ENCODE measurements at regions not wholly inside any gene's neighbourhood (a gene's known extent, or its start where the extent isn't known, plus 50 kb on each side); places are given as distances from the start of the nearest gene placed in this dataset.

- H3K4me1 ChIP-seq (ENCODE audit: control insufficient read depth in 2 of 2, insufficient read depth in 2 of 2, low read length in 2 of 2) = no peaks in the 10 kb centered on the region
- H3K9ac ChIP-seq (ENCODE audit: low read depth in 1 of 2, low read length in 2 of 2) = no peak overlapping the region
- H3K27me3 ChIP-seq (ENCODE audit: control insufficient read depth in 2 of 2, insufficient read depth in 2 of 2, low read length in 2 of 2) = no peaks in the 10 kb centered on the region
- no peaks in the 10 kb centered on the region for H3K9me3 ChIP-seq (ENCODE audit: control insufficient read depth in 2 of 2, low read length in 2 of 2)
- H3K36me3 ChIP-seq (ENCODE audit: control insufficient read depth in 2 of 2, insufficient read depth in 2 of 2, low read length in 2 of 2) = no peaks in the 10 kb centered on the region
- no peak overlapping the region for H3K27ac ChIP-seq (ENCODE audit: low read depth in 2 of 2, low read length in 2 of 2)
- H3K4me3 ChIP-seq (ENCODE audit: low read length in 2 of 2) = no peak overlapping the region
Measured at GRCh38 chr5:85716344-85717202, 901.2 kb upstream of the COX7C start.

GRCh38 chr5:85717203-85717563 is 900.6 kb upstream of the COX7C start:
- H3K36me3 ChIP-seq (ENCODE audit: control insufficient read depth in 2 of 2, insufficient read depth in 2 of 2, low read length in 2 of 2) = no peaks in the 10 kb centered on the region
- H3K9ac ChIP-seq (ENCODE audit: low read depth in 1 of 2, low read length in 2 of 2) = no peak overlapping the region
- H3K27ac ChIP-seq (ENCODE audit: low read depth in 2 of 2, low read length in 2 of 2) = no peak overlapping the region
- H3K4me3 ChIP-seq (ENCODE audit: low read length in 2 of 2) = no peak overlapping the region
- no peaks in the 10 kb centered on the region for H3K4me1 ChIP-seq (ENCODE audit: control insufficient read depth in 2 of 2, insufficient read depth in 2 of 2, low read length in 2 of 2)
- no peaks in the 10 kb centered on the region for H3K27me3 ChIP-seq (ENCODE audit: control insufficient read depth in 2 of 2, insufficient read depth in 2 of 2, low read length in 2 of 2)
- no peaks in the 10 kb centered on the region for H3K9me3 ChIP-seq (ENCODE audit: control insufficient read depth in 2 of 2, low read length in 2 of 2)

GRCh38 chr5:85732185-85732584 is 885.6 kb upstream of the COX7C start:
- H3K36me3 ChIP-seq (ENCODE audit: control insufficient read depth in 2 of 2, insufficient read depth in 2 of 2, low read length in 2 of 2) = no peaks in the 10 kb centered on the region
- no peak overlapping the region for H3K27ac ChIP-seq (ENCODE audit: low read depth in 2 of 2, low read length in 2 of 2)
- no peaks in the 10 kb centered on the region for H3K9me3 ChIP-seq (ENCODE audit: control insufficient read depth in 2 of 2, low read length in 2 of 2)
- no peaks in the 10 kb centered on the region for H3K4me1 ChIP-seq (ENCODE audit: control insufficient read depth in 2 of 2, insufficient read depth in 2 of 2, low read length in 2 of 2)
- H3K27me3 ChIP-seq (ENCODE audit: control insufficient read depth in 2 of 2, insufficient read depth in 2 of 2, low read length in 2 of 2) = no peaks in the 10 kb centered on the region
- no peak overlapping the region for H3K4me3 ChIP-seq (ENCODE audit: low read length in 2 of 2)
- H3K9ac ChIP-seq (ENCODE audit: low read depth in 1 of 2, low read length in 2 of 2) = no peak overlapping the region

- no peak overlapping the region for H3K4me3 ChIP-seq (ENCODE audit: low read length in 2 of 2)
Measured at GRCh38 chr5:85741972-85742371, 875.8 kb upstream of the COX7C start.

GRCh38 chr5:85760519-85760918 is 857.2 kb upstream of the COX7C start:
- no peaks in the 10 kb centered on the region for H3K36me3 ChIP-seq (ENCODE audit: control insufficient read depth in 2 of 2, insufficient read depth in 2 of 2, low read length in 2 of 2)
- H3K27ac ChIP-seq (ENCODE audit: low read depth in 2 of 2, low read length in 2 of 2) = no peak overlapping the region
- no peaks in the 10 kb centered on the region for H3K9me3 ChIP-seq (ENCODE audit: control insufficient read depth in 2 of 2, low read length in 2 of 2)
- H3K4me1 ChIP-seq (ENCODE audit: control insufficient read depth in 2 of 2, insufficient read depth in 2 of 2, low read length in 2 of 2) = no peaks in the 10 kb centered on the region
- no peak overlapping the region for H3K9ac ChIP-seq (ENCODE audit: low read depth in 1 of 2, low read length in 2 of 2)
- no peak overlapping the region for H3K4me3 ChIP-seq (ENCODE audit: low read length in 2 of 2)
- H3K27me3 ChIP-seq (ENCODE audit: control insufficient read depth in 2 of 2, insufficient read depth in 2 of 2, low read length in 2 of 2) = no peaks in the 10 kb centered on the region

More at GRCh38 chr5:85741972-85742371, 875.8 kb upstream of the COX7C start:
- Histone ChIP-seq H3K4me1 (ENCODE audit: control insufficient read depth in 2 of 2, insufficient read depth in 2 of 2, low read length in 2 of 2) (no peaks in the 10 kb centered on the region), H3K36me3 (ENCODE audit: control insufficient read depth in 2 of 2, insufficient read depth in 2 of 2, low read length in 2 of 2) (no peaks in the 10 kb centered on the region), H3K9me3 (ENCODE audit: control insufficient read depth in 2 of 2, low read length in 2 of 2) (peaks cover 0 to 2% of the 10 kb centered on the region in 2 donors), H3K27ac (ENCODE audit: low read depth in 2 of 2, low read length in 2 of 2) (no peak overlapping the region), H3K27me3 (ENCODE audit: control insufficient read depth in 2 of 2, insufficient read depth in 2 of 2, low read length in 2 of 2) (no peaks in the 10 kb centered on the region), H3K9ac (ENCODE audit: low read depth in 1 of 2, low read length in 2 of 2) (no peak overlapping the region)

- H3K4me1 ChIP-seq (ENCODE audit: control insufficient read depth in 2 of 2, insufficient read depth in 2 of 2, low read length in 2 of 2) = no peaks in the 10 kb centered on the region
- no peak overlapping the region for H3K9ac ChIP-seq (ENCODE audit: low read depth in 1 of 2, low read length in 2 of 2)
- no peaks in the 10 kb centered on the region for H3K36me3 ChIP-seq (ENCODE audit: control insufficient read depth in 2 of 2, insufficient read depth in 2 of 2, low read length in 2 of 2)
- no peak overlapping the region for H3K27ac ChIP-seq (ENCODE audit: low read depth in 2 of 2, low read length in 2 of 2)
- no peaks in the 10 kb centered on the region for H3K9me3 ChIP-seq (ENCODE audit: control insufficient read depth in 2 of 2, low read length in 2 of 2)
- no peak overlapping the region for H3K4me3 ChIP-seq (ENCODE audit: low read length in 2 of 2)
- no peaks in the 10 kb centered on the region for H3K27me3 ChIP-seq (ENCODE audit: control insufficient read depth in 2 of 2, insufficient read depth in 2 of 2, low read length in 2 of 2)
Measured at GRCh38 chr5:85769347-85769746, 848.4 kb upstream of the COX7C start.

GRCh38 chr5:85784746-85785145 is 833.0 kb upstream of the COX7C start:
- Histone ChIP-seq H3K36me3 (ENCODE audit: control insufficient read depth in 2 of 2, insufficient read depth in 2 of 2, low read length in 2 of 2) (no peaks in the 10 kb centered on the region), H3K27ac (ENCODE audit: low read depth in 2 of 2, low read length in 2 of 2) (no peak overlapping the region), H3K9ac (ENCODE audit: low read depth in 1 of 2, low read length in 2 of 2) (no peak overlapping the region), H3K27me3 (ENCODE audit: control insufficient read depth in 2 of 2, insufficient read depth in 2 of 2, low read length in 2 of 2) (no peaks in the 10 kb centered on the region), H3K4me3 (ENCODE audit: low read length in 2 of 2) (no peak overlapping the region), H3K9me3 (ENCODE audit: control insufficient read depth in 2 of 2, low read length in 2 of 2) (no peaks in the 10 kb centered on the region), H3K4me1 (ENCODE audit: control insufficient read depth in 2 of 2, insufficient read depth in 2 of 2, low read length in 2 of 2) (no peaks in the 10 kb centered on the region)

- no peaks in the 10 kb centered on the region for H3K27me3 ChIP-seq (ENCODE audit: control insufficient read depth in 2 of 2, insufficient read depth in 2 of 2, low read length in 2 of 2)
Measured at GRCh38 chr5:85813146-85813545, 804.6 kb upstream of the COX7C start.

GRCh38 chr5:85814596-85814995 is 803.1 kb upstream of the COX7C start:
- H3K9ac ChIP-seq (ENCODE audit: low read depth in 1 of 2, low read length in 2 of 2) = no peak overlapping the region
- H3K4me3 ChIP-seq (ENCODE audit: low read length in 2 of 2) = no peak overlapping the region
- H3K9me3 ChIP-seq (ENCODE audit: control insufficient read depth in 2 of 2, low read length in 2 of 2) = no peaks in the 10 kb centered on the region
- H3K27me3 ChIP-seq (ENCODE audit: control insufficient read depth in 2 of 2, insufficient read depth in 2 of 2, low read length in 2 of 2) = no peaks in the 10 kb centered on the region
- H3K4me1 ChIP-seq (ENCODE audit: control insufficient read depth in 2 of 2, insufficient read depth in 2 of 2, low read length in 2 of 2) = no peaks in the 10 kb centered on the region
- no peaks in the 10 kb centered on the region for H3K36me3 ChIP-seq (ENCODE audit: control insufficient read depth in 2 of 2, insufficient read depth in 2 of 2, low read length in 2 of 2)
- no peak overlapping the region for H3K27ac ChIP-seq (ENCODE audit: low read depth in 2 of 2, low read length in 2 of 2)

More at GRCh38 chr5:85813146-85813545, 804.6 kb upstream of the COX7C start:
- Histone ChIP-seq H3K36me3 (ENCODE audit: control insufficient read depth in 2 of 2, insufficient read depth in 2 of 2, low read length in 2 of 2) (no peaks in the 10 kb centered on the region), H3K9ac (ENCODE audit: low read depth in 1 of 2, low read length in 2 of 2) (no peak overlapping the region), H3K4me1 (ENCODE audit: control insufficient read depth in 2 of 2, insufficient read depth in 2 of 2, low read length in 2 of 2) (no peaks in the 10 kb centered on the region), H3K9me3 (ENCODE audit: control insufficient read depth in 2 of 2, low read length in 2 of 2) (no peaks in the 10 kb centered on the region), H3K27ac (ENCODE audit: low read depth in 2 of 2, low read length in 2 of 2) (no peak overlapping the region), H3K4me3 (ENCODE audit: low read length in 2 of 2) (no peak overlapping the region)

GRCh38 chr5:85823462-85824426 is 794.0 kb upstream of the COX7C start:
- Histone ChIP-seq H3K27me3 (ENCODE audit: control insufficient read depth in 2 of 2, insufficient read depth in 2 of 2, low read length in 2 of 2) (no peaks in the 10 kb centered on the region), H3K9ac (ENCODE audit: low read depth in 1 of 2, low read length in 2 of 2) (no peak overlapping the region), H3K27ac (ENCODE audit: low read depth in 2 of 2, low read length in 2 of 2) (no peak overlapping the region), H3K4me1 (ENCODE audit: control insufficient read depth in 2 of 2, insufficient read depth in 2 of 2, low read length in 2 of 2) (no peaks in the 10 kb centered on the region), H3K36me3 (ENCODE audit: control insufficient read depth in 2 of 2, insufficient read depth in 2 of 2, low read length in 2 of 2) (no peaks in the 10 kb centered on the region), H3K4me3 (ENCODE audit: low read length in 2 of 2) (no peak overlapping the region), H3K9me3 (ENCODE audit: control insufficient read depth in 2 of 2, low read length in 2 of 2) (no peaks in the 10 kb centered on the region)
